ENCODE measurements at regions not wholly inside any gene's neighbourhood (a gene's known extent, or its start where the extent isn't known, plus 50 kb on each side); places are given as distances from the start of the nearest gene placed in this dataset.
A peak's percentile ranks its signal among the peaks of the same experiment; 100 is the strongest.

DNA sequence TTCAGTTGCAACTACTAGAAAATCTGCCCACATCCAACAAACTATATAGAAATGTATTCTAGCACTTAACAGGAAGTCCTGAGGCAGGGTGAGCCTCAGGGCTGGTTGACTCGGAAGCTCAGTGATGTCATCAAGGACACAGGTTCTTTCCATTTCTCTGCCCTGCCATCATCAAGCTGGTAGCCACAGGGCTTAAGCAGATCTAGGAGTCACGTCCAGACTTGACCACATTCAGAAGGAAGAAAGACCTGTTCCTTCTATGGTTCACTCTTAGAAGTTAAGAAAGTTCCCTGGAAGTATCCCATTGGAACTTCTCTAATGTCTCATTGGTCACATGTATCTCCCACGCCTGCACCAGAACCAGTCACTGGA lies 438.1 kb downstream of the PRDM2 start:
- intact Hi-C loops (cut with micrococcal nuclease): no loop called here
- DNase-seq: no peak
- no peaks in the 10 kb centered on the region for H3K9me3 ChIP-seq (replicated peaks)
- TF ChIP-seq, protein P1, sequence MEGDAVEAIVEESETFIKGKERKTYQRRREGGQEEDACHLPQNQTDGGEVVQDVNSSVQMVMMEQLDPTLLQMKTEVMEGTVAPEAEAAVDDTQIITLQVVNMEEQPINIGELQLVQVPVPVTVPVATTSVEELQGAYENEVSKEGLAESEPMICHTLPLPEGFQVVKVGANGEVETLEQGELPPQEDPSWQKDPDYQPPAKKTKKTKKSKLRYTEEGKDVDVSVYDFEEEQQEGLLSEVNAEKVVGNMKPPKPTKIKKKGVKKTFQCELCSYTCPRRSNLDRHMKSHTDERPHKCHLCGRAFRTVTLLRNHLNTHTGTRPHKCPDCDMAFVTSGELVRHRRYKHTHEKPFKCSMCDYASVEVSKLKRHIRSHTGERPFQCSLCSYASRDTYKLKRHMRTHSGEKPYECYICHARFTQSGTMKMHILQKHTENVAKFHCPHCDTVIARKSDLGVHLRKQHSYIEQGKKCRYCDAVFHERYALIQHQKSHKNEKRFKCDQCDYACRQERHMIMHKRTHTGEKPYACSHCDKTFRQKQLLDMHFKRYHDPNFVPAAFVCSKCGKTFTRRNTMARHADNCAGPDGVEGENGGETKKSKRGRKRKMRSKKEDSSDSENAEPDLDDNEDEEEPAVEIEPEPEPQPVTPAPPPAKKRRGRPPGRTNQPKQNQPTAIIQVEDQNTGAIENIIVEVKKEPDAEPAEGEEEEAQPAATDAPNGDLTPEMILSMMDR (IDR thresholded peaks at IDR 0.05; ENCODE audit: borderline replicate concordance): no peak
- no peak overlapping the region for H3K27ac ChIP-seq (replicated peaks)
- H3K27me3 ChIP-seq (ENCODE audit: low read depth): no peaks in the 10 kb centered on the region
- H3K4me3 ChIP-seq: no peak overlapping the region
- H3K36me3 ChIP-seq: no peaks in the 10 kb centered on the region
- H3K4me1 ChIP-seq: peaks cover 20% of the 10 kb centered on the region

- no peaks in the 10 kb centered on the region for H3K9me3 ChIP-seq (replicated peaks)
- no peak overlapping the region for H3K4me3 ChIP-seq
- TF ChIP-seq, protein P1 (IDR thresholded peaks at IDR 0.05; ENCODE audit: borderline replicate concordance): peak; percentile 11
- intact Hi-C loops (cut with micrococcal nuclease): no loop called here
- peaks cover 20% of the 10 kb centered on the region for H3K4me1 ChIP-seq
- no peak for DNase-seq
- no peaks in the 10 kb centered on the region for H3K36me3 ChIP-seq
- no peak overlapping the region for H3K27ac ChIP-seq (replicated peaks)
- H3K27me3 ChIP-seq (ENCODE audit: low read depth): no peaks in the 10 kb centered on the region
Observed at GRCh38 chr1:14138687-14139086, 438.7 kb downstream of the PRDM2 start.

GRCh38 chr1:14140831-14141401 lies 440.9 kb downstream of the PRDM2 start:
- no peak overlapping the region for H3K4me3 ChIP-seq
- H3K36me3 ChIP-seq: no peaks in the 10 kb centered on the region
- peak; percentile 72 for DNase-seq
- H3K9me3 ChIP-seq (replicated peaks): no peaks in the 10 kb centered on the region
- intact Hi-C loops (cut with micrococcal nuclease): no loop called here
- H3K4me1 ChIP-seq: peaks cover 20% of the 10 kb centered on the region
- H3K27me3 ChIP-seq (ENCODE audit: low read depth): no peaks in the 10 kb centered on the region
- TF ChIP-seq, protein P1 (IDR thresholded peaks at IDR 0.05; ENCODE audit: borderline replicate concordance): peak; percentile 16
- peak overlapping the region; percentile 52 for H3K27ac ChIP-seq (replicated peaks)

GRCh38 chr1:14141656-14142055 lies 441.7 kb downstream of the PRDM2 start:
- intact Hi-C loops (cut with micrococcal nuclease): no loop called here
- H3K9me3 ChIP-seq (replicated peaks): no peaks in the 10 kb centered on the region
- no peaks in the 10 kb centered on the region for H3K36me3 ChIP-seq
- no peaks in the 10 kb centered on the region for H3K27me3 ChIP-seq (ENCODE audit: low read depth)
- no peak overlapping the region for H3K4me3 ChIP-seq
- DNase-seq: no peak
- H3K4me1 ChIP-seq: peaks cover 20% of the 10 kb centered on the region
- TF ChIP-seq, protein P1 (IDR thresholded peaks at IDR 0.05; ENCODE audit: borderline replicate concordance): no peak
- peak overlapping the region; percentile 52 for H3K27ac ChIP-seq (replicated peaks)

DNA sequence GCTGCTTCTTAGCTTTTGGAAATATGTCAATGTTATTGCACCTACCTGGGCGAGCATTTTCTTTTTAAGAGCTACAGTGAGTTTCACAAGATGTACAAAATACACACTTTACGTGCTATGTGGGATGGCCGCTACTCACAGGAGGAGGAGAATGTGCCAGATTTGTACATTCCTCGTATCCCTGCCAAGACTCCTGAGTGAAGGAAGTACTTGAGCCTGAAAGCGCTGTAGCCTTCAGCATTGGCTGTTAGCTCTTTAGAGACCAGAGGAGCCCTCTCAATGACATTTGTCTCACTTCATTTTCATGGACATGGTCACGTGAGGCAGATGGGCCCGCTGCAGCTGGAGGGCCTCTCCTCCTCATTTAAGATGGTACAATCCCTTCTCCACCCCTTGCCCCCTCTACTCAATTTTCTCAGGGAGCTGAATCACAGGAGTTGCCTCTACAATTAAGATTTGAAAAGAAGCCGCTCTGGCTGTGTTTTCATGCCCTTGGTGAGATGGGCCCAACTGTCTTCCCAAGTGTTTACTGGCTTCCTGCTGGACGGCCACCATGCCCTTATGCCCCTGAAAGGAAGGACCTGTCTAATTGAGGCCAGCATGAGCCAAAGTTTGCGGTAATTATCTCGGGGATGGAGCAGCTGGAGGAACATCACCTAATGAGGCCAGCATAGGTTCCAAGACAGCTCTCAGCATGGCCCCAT lies 442.6 kb downstream of the PRDM2 start:
- Histone ChIP-seq H3K27me3 (ENCODE audit: low read depth) (no peaks in the 10 kb centered on the region), H3K27ac (replicated peaks) (no peak overlapping the region), H3K36me3 (no peaks in the 10 kb centered on the region), H3K9me3 (replicated peaks) (no peaks in the 10 kb centered on the region), H3K4me1 (peaks cover 20% of the 10 kb centered on the region), H3K4me3 (no peak overlapping the region)
- TF ChIP-seq, protein P1 (IDR thresholded peaks at IDR 0.05; ENCODE audit: borderline replicate concordance): no peak
- intact Hi-C loops (cut with micrococcal nuclease): no loop called here
- no peak for DNase-seq

Measured in left ventricle myocardium inferior (tissue), 1 donor.